GM23338 (cell line): ENCODE measurements at regions not wholly inside any gene's neighbourhood (a gene's known extent, or its start where the extent isn't known, plus 50 kb on each side); places are given as distances from the start of the nearest gene placed in this dataset.

Experiments used
- EZH2 ChIP-seq: fragments of 200-600 bp; sonication (generic); IDR thresholded peaks from one replicate; pipeline ENCODE4 v1.8.0; 2017; ENCODE audit warnings: antibody characterized with exemption, mild to moderate bottlenecking, low read depth; ENCODE audit not compliant: unreplicated experiment
- EZH2phosphoT487 ChIP-seq: fragments of 200-600 bp; sonication (generic); IDR thresholded peaks from one replicate; pipeline ENCODE4 v1.8.1; 2018; ENCODE audit warnings: antibody characterized with exemption; ENCODE audit not compliant: unreplicated experiment
- JUNB ChIP-seq: IDR thresholded peaks from one replicate; pipeline ENCODE4 v1.6.1; 2016; ENCODE audit warnings: antibody characterized with exemption; ENCODE audit not compliant: unreplicated experiment
- POLR2AphosphoS5 ChIP-seq: IDR thresholded peaks from 2 replicates; pipeline ENCODE4 v1.6.1; 2016; ENCODE audit warnings: antibody characterized with exemption, low read depth
- ZNF114 ChIP-seq: fragments of 250-450 bp; sonication (Bioruptor Pico); IDR thresholded peaks from 2 replicates; pipeline ENCODE4 v1.5.0; 2020; ENCODE audit warnings: mild to moderate bottlenecking, moderate library complexity
- ZNF331 ChIP-seq: fragments of 250-450 bp; sonication (Bioruptor Pico); IDR thresholded peaks from 2 replicates; pipeline ENCODE4 v1.5.0; 2020; ENCODE audit warnings: low read depth, mild to moderate bottlenecking, moderate library complexity
- TF ChIP-seq, protein P1 (sequence below), 2 experiments: fragments of 200-600 bp in 1 of 2; sonication (generic) in 1 of 2; conservative IDR thresholded peaks; 2 replicates each; pipeline versions ENCODE4 v1.5.1 to v1.6.1; 2016 to 2017; ENCODE audit warnings: antibody characterized with exemption in 2 of 2, low read depth in 2 of 2, mild to moderate bottlenecking in 2 of 2, moderate library complexity in 1 of 2
- TF ChIP-seq, protein P2 (sequence below): IDR thresholded peaks from one replicate; pipeline ENCODE4 v1.6.1; 2018; ENCODE audit warnings: antibody characterized with exemption; ENCODE audit not compliant: unreplicated experiment
- TF ChIP-seq, protein P3 (sequence below): IDR thresholded peaks from 2 replicates; pipeline ENCODE4 v1.6.1; 2016; ENCODE audit warnings: antibody characterized with exemption

DNA sequence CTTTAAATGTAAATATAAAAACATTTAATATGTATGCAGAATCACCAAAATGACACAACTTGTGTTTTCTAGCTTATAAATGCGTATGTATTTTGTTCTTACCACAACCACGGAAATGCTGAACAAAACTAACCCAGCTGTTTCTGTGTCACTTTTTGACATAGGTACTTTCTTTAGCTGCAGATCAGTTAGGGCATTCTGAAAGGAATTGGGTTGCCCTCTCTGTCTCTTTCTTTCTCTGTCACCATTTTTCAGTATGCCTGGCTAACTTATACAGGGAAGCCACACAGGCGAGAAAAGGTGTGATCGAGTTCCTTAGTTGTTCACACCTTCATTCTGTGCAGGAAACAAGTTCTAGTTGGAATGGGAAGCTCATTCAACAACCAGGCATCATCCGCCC is 72.6 kb upstream of the ARGLU1 start:
- TF ChIP-seq, protein P1, sequence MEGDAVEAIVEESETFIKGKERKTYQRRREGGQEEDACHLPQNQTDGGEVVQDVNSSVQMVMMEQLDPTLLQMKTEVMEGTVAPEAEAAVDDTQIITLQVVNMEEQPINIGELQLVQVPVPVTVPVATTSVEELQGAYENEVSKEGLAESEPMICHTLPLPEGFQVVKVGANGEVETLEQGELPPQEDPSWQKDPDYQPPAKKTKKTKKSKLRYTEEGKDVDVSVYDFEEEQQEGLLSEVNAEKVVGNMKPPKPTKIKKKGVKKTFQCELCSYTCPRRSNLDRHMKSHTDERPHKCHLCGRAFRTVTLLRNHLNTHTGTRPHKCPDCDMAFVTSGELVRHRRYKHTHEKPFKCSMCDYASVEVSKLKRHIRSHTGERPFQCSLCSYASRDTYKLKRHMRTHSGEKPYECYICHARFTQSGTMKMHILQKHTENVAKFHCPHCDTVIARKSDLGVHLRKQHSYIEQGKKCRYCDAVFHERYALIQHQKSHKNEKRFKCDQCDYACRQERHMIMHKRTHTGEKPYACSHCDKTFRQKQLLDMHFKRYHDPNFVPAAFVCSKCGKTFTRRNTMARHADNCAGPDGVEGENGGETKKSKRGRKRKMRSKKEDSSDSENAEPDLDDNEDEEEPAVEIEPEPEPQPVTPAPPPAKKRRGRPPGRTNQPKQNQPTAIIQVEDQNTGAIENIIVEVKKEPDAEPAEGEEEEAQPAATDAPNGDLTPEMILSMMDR (conservative IDR thresholded peaks at IDR 0.05; ENCODE audit: low read depth in 2 of 2): no peak
- TF ChIP-seq EZH2 (no peak), ZNF114 (CRISPR knock-in tag) (no peak), JUNB (no peak), ZNF331 (CRISPR knock-in tag) (no peak), POLR2AphosphoS5 (no peak), EZH2phosphoT487 (no peak)
- TF ChIP-seq, protein P2, sequence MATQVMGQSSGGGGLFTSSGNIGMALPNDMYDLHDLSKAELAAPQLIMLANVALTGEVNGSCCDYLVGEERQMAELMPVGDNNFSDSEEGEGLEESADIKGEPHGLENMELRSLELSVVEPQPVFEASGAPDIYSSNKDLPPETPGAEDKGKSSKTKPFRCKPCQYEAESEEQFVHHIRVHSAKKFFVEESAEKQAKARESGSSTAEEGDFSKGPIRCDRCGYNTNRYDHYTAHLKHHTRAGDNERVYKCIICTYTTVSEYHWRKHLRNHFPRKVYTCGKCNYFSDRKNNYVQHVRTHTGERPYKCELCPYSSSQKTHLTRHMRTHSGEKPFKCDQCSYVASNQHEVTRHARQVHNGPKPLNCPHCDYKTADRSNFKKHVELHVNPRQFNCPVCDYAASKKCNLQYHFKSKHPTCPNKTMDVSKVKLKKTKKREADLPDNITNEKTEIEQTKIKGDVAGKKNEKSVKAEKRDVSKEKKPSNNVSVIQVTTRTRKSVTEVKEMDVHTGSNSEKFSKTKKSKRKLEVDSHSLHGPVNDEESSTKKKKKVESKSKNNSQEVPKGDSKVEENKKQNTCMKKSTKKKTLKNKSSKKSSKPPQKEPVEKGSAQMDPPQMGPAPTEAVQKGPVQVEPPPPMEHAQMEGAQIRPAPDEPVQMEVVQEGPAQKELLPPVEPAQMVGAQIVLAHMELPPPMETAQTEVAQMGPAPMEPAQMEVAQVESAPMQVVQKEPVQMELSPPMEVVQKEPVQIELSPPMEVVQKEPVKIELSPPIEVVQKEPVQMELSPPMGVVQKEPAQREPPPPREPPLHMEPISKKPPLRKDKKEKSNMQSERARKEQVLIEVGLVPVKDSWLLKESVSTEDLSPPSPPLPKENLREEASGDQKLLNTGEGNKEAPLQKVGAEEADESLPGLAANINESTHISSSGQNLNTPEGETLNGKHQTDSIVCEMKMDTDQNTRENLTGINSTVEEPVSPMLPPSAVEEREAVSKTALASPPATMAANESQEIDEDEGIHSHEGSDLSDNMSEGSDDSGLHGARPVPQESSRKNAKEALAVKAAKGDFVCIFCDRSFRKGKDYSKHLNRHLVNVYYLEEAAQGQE: no peak
- TF ChIP-seq, protein P3, sequence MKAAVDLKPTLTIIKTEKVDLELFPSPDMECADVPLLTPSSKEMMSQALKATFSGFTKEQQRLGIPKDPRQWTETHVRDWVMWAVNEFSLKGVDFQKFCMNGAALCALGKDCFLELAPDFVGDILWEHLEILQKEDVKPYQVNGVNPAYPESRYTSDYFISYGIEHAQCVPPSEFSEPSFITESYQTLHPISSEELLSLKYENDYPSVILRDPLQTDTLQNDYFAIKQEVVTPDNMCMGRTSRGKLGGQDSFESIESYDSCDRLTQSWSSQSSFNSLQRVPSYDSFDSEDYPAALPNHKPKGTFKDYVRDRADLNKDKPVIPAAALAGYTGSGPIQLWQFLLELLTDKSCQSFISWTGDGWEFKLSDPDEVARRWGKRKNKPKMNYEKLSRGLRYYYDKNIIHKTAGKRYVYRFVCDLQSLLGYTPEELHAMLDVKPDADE: no peak
